Lower leg skin (tissue), 3 donors: ENCODE measurements at regions not wholly inside any gene's neighbourhood (a gene's known extent, or its start where the extent isn't known, plus 50 kb on each side); places are given as distances from the start of the nearest gene placed in this dataset.
"Not testable (repeated sequence)": the region's sequence is repeated elsewhere in the genome, so short reads cannot be mapped to it uniquely, and the experiment has no call there.

ENCODE experiments used
- CTCF ChIP-seq, 3 donors: fragments of 450-650 bp; IDR thresholded peaks; one replicate each; pipeline ENCODE4 v1.5.1; 2016; ENCODE audit warnings: antibody characterized with exemption in 3 of 3, mild to moderate bottlenecking in 3 of 3, moderate library complexity in 2 of 3
- POLR2A ChIP-seq, 2 donors: fragments of 450-650 bp; IDR thresholded peaks; one replicate each; pipeline ENCODE4 v1.6.1; 2016 to 2017; ENCODE audit warnings: antibody characterized with exemption in 2 of 2, mild to moderate bottlenecking in 1 of 2, moderate library complexity in 1 of 2

GRCh38 chr22:15772337-15772736, 82.5 kb downstream of the POTEH start:
- TF ChIP-seq POLR2A, CTCF (IDR thresholded peaks at IDR 0.05): not testable (repeated sequence)
